ENCODE measurements at regions not wholly inside any gene's neighbourhood (a gene's known extent, or its start where the extent isn't known, plus 50 kb on each side); places are given as distances from the start of the nearest gene placed in this dataset.
"Not testable (repeated sequence)": the region's sequence is repeated elsewhere in the genome, so short reads cannot be mapped to it uniquely, and the experiment has no call there.

DNA sequence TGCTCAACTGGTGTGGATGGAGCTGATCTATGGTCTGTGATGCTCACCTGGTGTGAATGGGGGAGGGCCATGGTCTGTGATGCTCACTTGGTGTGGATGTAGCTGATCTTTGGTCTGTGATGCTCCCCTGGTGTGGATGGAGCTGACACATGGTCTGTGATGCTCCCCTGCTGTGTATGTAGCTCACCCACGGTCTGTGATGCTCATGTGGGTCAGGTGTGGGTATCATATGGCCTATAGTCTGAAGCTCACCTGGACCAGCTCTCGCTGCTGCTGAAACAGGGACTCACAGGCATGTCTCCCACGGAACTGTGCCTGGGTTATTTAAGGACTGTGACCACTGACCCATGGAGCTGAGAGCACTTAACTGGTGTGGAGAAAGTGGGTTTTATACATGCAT, 109.7 kb downstream of the CRLF2 start:
- DNase-seq = no peak

DNA sequence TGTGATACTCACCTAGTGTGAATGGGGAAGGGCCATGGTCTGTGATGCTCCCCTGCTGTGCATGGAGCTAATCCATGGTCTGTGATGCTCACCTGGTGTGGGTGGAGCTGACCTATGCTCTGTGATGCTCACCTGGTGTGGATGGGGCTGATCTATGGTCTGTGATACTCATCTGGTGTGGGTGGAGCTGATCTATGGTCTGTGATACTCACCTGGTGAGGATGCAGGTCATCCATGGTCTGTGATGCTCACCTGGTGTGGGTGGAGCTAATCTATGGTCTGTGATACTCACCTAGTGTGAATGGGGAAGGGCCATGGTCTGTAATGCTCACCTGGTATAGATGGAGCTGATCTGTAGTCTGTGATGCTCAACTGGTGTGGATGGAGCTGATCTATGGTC, 110.2 kb downstream of the CRLF2 start:
- not testable (repeated sequence) for DNase-seq

DNA sequence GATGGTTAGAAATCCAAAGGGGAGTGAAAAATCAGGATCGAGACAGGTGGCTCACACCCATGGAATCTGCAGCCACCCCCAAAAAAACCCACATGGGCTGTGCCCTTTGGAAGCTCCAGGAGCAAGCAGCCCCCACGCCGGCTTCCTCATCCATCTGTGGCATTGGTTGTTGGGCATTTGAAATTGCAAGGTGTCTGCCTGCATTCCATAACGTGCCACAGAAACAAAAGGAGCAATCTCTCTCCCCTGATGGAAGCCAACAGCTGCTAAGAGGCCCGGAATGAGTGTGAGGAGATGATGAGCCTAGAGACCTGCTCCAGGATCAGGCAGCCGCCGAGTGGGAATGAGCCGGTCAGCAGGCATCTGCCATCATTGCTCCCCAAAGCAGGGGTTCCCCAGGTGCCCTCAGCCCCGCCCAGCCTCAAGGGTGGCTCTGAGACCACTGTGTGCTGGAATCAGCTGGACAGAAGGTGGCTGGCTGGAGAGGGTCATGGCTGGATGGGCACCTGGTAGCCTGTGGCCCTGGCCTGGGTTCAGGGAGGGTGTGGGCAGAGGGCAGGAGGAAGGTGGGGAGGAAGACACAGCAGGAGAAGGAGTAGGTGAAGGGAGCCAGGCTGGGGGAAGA, 113.2 kb downstream of the CRLF2 start:
- no peak for DNase-seq

DNA sequence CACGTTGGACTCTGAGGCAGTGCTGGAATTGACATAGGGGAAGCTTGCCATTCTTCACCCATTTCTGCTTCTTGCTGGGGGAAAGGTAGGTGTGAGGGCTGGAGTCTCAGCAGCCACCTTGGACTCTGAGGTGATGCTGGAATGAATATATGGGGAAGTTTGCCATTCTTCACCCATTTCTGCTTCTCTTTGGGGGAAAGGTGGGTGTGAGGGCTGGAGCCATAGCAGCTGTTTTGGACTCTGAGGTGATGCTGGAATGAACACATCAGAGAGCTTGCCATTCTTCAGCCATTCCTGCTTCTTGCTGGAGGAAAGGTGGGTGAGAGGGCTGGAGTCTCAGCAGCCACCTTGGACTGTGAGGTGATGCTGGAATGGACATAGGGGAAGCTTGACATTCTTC, 115.1 kb downstream of the CRLF2 start:
- DNase-seq = no peak

DNA sequence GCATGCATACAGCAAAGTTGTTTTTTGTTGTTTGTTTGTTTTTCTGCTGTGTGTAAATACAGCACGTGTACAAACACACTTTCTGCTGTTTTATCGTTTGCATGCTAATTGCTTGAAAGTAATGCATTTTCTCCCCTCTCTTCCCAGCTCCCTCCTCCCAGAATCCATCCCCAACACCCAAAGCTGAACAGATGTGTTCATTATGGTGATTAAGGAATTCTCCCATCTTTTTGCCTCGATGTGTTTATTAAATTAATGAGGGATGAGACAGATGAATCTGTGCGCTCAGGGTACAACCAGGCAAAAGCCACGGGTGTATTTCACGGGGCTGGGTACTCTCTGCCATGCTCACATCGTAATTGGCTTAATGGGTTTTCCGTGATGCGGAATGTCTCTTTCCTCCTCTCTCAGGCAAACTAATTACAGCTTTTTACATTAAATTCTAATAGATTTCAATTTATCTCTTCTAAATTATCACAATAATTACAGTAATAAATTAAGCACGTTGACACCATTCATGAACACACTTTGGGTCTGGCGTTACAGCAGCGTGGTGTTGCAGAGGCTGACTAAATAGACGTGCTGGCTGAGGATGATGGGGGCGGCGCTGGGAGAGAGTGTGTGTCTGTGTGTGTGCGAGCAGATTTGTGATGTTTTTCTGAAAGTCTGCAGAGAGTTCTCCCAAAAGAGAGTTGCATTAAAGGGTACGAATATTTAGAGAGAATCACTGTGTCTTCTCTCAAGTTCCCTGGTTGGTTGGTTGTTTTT, 117.7 kb downstream of the CRLF2 start:
- no peak for DNase-seq

DNA sequence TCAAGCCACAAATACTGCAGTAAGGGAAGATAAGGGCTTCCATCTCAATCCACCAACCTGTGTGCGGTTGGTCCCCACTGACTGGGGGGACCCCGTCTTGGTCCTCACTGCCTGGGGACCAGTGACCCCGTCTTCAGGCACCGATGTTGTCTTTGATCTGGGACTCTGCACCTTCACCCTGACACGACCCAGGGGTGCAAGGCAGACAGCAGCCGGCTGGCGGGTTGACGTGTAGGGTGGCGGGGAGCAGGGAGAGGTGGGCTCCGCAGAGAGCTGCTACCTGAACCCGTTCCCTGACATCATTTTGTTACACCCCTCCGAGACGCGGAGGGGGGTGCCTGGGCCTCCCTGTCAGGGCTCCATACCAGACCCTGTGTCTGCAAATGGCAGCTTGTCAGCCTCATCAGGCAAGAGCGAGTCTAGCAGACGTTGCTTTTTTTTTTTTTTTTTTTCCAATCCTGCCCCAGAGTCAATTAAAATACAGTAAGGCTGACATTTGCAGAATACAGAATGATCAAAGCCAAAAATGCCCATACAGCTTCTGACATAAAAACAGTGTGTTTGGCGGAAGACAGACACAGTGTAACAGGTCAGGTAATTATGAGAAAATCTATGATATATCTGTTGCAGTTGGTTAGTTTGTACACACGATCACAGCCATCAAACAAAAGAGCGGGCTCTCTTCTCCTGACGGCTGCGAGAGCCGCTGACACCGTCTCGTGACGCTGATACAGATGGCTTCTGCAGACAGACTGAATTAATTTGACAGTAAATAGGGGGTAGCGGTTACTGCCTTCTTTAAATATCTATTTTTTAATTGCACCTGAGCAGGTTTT, 118.6 kb downstream of the CRLF2 start:
- DNase-seq = no peak

DNA sequence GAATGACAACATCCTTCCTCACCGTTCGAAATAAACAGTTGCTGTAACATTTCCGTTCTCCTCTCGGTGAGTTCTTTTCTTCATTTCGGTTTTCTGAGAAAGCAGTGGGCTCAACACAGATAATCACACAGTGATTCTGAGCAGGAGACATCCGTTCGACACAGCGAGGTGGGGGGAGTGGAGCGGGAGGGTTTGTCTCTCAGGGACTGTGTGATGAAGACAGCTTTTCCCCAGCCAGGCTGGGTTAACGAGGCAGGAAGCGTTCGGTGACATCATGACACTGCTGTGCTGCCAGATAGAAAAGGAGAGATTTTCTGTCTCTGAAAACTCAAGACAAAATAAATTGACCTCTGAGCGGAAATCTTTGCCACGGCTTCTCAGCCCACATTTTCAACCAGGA, 119.3 kb downstream of the CRLF2 start:
- no peak for DNase-seq

DNA sequence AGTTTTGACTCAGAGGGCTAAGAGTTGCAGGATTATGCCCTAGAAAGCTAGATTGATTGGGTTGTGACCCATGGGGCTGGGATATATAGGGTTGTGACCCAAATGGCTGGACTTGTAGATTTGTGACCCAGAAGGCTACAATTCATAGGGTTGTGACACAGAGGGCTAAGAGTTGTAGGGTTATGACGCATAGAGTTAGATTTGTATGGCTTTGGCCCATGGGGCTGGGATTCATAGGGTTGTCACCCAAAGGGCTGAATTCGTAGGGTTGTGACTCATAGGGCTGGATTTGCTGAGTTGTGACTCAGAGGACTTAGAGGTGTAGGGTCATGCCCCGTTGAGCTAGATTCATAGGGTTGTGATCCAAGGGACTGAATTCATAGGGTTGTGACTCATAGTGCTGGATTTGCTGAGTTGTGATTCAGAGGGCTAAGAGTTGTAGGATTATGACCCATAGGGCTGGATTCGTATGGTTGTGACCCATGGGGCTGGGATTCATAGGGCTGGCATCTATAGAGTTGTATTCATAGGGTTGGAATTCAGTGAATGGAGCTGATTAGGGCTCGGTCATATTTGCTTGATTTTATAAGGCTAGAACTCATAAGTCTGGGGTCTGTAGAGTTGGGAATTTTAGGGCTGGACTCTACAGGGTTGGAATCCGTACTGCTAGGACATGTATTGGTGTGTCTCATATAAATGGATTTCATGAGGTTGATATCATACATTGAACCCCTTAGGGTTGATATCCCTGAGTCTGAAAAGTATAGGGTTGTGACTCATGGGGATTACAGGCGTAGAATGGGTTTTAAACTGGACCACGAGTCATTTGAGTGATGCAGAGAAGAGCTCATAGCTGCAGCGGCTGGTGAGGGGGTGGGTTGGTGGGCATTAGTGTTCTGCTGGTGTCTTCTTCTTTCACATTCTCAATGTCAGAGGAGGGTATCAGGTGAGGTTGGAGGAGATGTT, 125.7 kb downstream of the CRLF2 start:
- DNase-seq = no peak

DNA sequence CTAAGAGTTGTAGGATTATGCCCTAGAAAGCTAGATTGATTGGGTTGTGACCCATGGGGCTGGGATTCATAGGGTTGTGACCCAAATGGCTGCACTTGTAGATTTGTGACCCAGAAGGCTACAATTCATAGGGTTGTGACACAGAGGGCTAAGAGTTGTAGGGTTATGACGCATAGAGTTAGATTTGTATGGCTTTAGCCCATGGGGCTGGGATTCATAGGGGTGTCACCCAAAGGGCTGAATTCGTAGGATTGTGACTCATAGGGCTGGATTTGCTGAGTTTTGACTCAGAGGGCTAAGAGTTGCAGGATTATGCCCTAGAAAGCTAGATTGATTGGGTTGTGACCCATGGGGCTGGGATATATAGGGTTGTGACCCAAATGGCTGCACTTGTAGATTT, 126.6 kb downstream of the CRLF2 start:
- not testable (repeated sequence) for DNase-seq

DNA sequence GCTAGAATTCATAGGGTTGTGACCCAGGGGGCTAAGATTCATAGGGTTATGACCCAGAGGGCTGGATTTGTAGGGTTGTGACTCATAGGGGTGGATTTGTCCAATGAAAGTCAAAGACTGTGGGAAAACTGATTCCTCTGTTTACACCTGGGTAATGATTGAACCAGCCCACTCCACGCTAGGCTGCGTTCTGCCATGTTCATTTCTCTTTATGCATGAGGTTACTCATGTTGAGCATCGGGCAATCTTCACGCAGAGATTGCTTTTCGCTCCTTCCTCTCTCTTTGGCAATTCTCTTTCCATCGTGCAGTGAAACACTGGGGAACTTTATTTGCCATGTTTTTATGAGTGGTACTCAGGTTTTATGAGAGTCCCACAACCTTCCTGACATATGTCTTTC, 127.8 kb downstream of the CRLF2 start:
- DNase-seq = no peak

DNA sequence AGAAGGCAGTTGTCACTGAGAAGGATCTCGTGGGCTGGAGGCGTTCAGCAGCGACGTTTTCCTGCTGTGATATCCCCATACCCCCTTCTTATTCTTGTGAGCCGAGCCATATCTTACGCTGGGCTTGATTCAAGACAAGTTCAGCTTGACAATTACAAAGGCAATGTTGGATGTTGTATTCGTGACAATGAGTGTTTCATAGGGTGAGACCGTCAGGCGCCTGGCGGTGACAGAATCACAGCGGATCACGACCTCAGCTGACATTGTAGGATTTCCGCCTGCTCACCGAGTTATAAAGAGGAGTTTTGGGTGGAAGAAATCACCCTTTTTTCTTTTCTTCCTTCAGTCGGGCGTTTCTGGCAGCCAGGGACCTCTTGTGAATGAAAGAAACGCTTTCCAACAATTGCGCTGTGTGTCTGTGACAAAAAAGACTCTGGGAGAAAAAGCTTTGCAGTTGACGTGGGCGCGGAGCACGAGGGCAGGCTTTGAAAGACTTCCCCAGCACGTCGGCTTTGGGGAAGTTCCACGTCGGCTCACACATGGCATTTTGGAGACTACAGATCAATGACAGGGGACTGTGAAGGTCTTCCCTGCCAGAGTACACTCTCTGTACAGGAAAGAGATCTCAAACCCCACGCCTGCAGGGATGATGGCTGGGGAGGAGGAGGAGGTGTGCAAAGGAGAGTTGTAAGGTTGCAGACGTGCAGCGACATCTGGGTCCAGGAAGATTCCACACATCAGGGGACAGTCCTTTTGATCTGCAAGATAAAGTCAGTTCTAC, 135.4 kb downstream of the CRLF2 start:
- peak; percentile 18 for DNase-seq

DNA sequence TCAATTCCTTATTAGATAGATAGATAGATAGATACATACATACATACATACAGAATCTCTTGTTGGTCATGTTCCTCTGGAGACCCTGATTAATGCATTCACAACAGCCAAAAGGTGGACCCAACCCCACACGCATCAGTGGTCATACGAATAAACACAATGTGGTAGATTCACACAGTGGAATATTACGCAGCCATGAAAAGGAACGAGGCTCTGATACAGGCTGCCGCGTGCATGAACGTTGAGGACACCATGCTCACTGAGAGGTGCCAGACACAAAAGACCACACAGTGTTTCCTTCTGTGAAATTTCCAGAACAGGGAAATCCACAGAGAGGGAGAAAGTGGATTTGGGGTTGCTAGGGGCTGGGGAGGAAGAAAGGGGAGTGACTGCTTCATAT, 136.7 kb downstream of the CRLF2 start:
- no peak for DNase-seq

DNA sequence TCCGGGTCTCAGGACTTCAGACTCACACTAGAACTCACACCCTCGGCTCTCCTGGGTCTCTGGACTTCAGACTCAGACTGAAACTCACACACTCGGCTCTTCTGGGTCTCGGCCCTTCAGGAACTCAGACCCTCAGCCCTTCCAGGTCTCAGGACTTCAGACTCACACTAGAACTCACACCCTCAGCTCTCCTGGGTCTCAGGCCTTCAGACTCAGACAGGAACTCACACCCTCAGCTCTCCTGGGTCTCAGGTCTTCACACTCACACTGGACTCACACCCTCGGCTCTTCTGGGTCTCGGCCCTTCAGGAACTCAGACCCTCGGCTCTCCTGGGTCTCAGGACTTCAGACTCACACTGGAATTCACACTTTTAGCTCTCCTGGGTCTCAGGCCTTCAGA, 137.3 kb downstream of the CRLF2 start:
- DNase-seq = no peak

DNA sequence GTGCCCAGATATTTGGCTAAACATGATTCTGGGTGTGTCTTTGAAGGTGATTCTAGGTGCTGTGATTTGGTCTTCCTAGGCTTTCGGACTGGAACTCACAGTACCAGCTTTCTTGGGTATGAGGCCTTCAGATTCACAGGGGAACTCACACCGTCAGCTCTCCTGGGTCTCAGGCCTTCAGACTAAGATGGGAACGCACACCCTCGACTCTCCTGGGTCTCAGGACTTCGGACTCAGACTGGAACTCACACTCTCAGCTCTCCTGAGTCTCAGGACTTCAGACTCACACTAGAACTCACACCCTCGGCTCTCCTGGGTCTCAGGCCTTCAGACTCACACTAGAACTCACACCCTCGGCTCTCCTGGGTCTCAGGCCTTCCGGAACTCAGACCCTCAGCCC, 137.7 kb downstream of the CRLF2 start:
- no peak for DNase-seq

DNA sequence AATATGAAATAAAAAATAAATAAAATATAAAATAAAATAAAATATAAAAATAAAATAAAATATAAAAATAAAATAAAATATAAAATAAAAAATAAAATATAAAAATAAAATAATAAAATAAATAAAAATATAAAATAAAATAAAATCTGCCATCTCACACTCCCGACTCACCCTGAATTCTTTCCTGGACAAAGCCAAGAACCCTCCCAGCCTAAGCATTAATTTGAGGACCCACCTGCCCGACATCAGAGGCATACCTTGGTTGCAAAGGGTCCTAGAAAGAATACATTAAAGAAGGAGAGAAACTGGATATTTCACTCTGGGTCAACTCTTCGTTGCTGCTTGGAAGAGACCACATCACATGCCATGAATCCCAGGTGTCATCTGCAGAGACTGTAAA, 138.3 kb downstream of the CRLF2 start:
- DNase-seq = no peak

DNA sequence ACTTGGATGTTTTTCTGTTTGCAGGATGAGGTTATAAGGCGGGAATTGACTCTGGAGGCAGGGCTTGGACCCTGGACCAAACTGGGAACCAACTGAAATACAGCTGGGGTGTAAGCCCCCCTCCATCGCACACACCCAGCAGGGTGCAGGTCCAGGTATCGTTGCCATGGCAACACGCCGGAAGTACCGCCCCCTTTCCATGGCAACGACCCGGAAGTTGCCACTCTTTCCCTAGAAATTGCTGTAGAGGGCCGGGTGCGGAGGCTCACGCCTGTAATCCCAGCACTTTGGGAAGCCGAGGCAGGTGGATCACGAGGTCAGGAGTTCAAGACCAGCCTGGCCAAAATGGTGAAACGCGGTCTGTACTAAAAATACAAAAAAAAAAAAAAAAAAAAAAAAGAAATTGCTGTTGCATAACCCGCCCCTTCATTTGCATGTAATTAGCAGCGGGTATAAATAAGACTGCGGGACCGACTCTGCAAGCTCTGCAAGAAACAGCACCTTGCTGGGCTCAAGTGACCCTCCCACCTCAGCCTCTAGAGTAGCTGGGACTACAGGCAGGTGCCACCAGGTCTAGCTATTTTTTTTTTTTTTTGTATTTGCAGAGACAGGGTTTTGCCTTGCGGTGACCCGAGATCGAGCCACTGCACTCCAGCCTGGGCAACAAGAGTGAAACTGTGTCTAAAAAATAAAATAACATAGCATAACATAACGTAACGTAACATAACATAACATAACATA, 139.6 kb downstream of the CRLF2 start:
- DNase-seq = no peak

DNA sequence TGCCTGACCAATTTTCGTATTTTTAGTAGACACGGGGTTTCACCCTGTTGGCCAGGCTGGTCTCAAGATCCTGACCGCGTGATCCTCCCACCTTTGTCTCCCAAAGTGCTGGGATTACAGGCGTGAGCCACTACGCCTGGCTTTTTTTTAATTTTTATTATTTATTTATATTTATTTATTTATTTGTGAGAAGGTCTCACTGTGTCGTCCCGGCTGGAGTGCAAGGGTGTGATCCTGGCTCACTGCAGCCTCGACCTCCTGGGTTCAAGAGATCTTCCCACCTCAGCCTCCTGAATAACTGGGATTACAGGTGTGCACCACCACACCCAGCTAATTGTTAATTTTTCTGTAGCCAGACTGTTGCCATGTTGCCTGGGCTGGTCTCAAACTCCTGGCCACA, 141.1 kb downstream of the CRLF2 start:
- DNase-seq = no peak

DNA sequence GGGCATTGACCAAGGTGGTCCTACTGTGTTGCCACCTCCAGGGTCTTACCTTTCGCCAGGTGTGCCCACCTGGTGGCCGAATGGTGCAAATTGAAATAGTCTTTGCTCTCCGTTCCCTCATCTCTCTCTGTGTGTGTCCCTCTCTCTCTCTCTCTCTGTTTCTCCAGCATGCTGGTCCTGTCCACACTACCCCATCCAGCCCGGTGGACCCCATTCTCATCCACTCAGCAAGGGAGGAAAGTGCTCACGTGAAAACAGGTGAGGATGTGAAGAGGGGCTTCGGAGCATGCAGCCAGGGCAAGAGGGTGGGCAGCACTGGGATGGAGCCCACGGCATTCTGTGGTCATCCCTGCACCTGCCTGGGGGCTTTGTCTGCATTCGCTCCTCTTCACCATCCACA, 150.1 kb downstream of the CRLF2 start:
- DNase-seq = no peak

DNA sequence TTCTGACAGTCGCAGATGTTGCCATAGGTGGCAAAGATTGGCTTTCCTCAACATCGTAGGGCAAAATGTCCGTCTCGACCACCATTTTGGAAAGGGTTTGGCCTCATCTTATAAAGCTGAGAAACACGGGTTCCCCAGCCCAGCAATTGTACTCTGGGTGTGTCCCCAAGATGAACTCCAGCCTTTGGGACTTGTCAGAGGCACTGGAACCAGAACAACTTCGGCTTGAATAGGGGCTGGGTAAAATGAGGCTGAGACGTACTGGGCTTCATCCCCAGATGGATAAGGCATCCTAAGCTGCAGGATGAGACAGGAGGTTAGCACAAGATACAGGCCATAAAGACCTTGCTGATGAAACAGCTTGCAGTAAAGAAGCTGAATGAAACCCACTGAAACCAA, 151.9 kb downstream of the CRLF2 start:
- no peak for DNase-seq

DNA sequence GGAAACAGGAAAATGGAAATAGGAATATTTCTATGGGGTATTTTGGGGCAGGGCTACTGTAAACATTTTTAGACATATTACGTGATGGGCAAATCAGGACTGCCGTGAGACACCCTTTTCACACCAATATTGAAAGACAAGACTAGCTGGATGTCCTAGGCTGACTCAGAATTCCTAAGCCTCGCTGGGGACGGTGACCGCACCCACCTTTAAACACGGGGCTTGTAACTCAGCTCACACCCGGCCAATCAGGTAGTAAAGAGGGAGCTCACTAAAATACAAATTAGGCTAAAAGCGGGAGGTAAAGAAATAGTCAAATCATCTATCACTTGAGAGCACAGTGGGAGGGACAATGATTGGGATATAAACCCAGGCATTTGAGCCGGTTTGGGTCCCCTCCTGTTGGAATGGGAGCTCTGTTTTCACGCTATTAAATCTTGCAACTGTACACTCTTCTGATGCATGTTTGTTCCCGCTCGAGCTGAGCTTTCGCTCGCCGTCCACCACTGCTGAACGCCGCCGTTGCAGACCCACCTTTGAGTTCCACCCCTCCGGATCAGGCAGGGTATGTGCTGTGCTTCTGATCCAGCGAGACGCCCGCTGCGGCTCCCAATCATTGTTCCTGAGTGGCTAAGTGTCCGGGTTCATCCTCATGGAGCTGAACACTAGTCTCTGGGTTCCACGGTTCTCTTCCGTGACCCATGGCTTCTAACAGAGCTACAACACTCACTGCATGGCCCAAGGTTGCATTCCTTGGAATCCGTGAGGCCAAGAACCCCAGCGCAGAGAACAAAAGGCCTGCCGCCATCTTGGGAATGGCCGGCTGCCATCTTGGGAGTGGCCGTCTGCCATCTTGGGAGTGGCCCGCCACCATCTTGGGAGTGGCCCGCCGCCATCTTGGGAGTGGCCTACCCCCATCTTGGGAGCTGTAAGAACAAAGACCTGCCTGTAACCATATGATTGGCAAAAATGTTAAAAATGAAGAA, 152.6 kb downstream of the CRLF2 start:
- no peak for DNase-seq

Data from MV-4-11 (cell line).